ENCODE measurements at regions not wholly inside any gene's neighbourhood (a gene's known extent, or its start where the extent isn't known, plus 50 kb on each side); places are given as distances from the start of the nearest gene placed in this dataset.

DNA sequence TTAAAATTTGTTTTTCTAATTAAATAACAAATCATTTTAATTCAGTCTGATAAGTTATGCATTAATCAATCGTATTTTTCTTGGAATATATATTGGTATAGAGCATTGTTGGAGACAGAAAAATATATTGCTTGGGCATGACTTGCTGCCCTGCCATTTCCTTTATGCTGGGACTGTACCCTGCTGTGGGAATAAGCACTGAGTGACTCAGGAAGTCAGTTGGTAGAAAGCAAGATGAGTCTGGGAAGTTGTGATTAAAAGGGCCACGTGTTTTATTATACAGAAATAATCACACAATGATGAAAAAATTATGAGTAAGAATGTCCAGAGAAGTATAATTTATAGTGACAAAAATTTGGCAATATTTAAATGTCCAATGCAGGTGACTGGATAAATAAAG is 139.5 kb downstream of the KIF18A start:
- no peak overlapping the region for H3K27ac ChIP-seq (ENCODE audit: low read depth in 1 of 3, low read length in 2 of 3)
- H3K9me3 ChIP-seq (ENCODE audit: control insufficient read depth in 2 of 2, insufficient read depth in 1 of 2, low read depth in 1 of 2, low read length in 1 of 2), result no peaks in the 10 kb centered on the region
- no peaks in the 10 kb centered on the region for H3K27me3 ChIP-seq (ENCODE audit: control insufficient read depth in 3 of 3, insufficient read depth in 3 of 3, low read length in 3 of 3)
- FAIRE-seq (no peak), DNase-seq (no peak)
- no peaks in the 10 kb centered on the region for H3K36me3 ChIP-seq (ENCODE audit: control insufficient read depth in 3 of 3, insufficient read depth in 2 of 3, low read depth in 1 of 3, low read length in 3 of 3)
- WGBS, 3 donors, result 69 to 74% (median 73%) methylated on average over 2 of the region's 2 CpGs
- no peaks in the 10 kb centered on the region for H3K4me1 ChIP-seq (ENCODE audit: control insufficient read depth in 3 of 3, insufficient read depth in 2 of 3, low read depth in 1 of 3, low read length in 2 of 3)
- no peak overlapping the region for H3K4me3 ChIP-seq (ENCODE audit: low read depth in 1 of 3, low read length in 3 of 3)

DNA sequence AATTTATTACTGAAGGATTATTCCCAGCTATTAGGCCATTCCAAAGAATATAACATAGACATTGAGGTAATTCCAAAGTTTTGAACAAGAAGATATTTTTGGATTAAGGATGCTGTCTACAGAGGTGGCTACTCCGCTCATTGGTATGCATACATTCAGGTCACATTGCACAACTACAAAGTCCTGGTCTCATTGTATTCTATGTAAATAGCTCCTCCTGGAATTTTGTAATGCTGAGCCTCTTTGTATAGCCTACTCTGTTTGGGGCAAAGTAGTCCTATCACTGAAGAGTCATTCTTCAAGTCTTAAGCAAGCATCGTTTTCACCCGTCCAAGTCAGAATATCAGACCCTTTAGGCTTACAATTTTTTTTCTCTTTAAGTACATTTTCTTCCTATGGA is 142.4 kb downstream of the KIF18A start:
- no peaks in the 10 kb centered on the region for H3K36me3 ChIP-seq (ENCODE audit: control insufficient read depth in 3 of 3, insufficient read depth in 2 of 3, low read depth in 1 of 3, low read length in 3 of 3)
- FAIRE-seq, result no peak
- no peaks in the 10 kb centered on the region for H3K9me3 ChIP-seq (ENCODE audit: control insufficient read depth in 2 of 2, insufficient read depth in 1 of 2, low read depth in 1 of 2, low read length in 1 of 2)
- no peak for DNase-seq
- WGBS, 3 donors, result 85% methylated on average over 3 of the region's 3 CpGs
- no peaks in the 10 kb centered on the region for H3K27me3 ChIP-seq (ENCODE audit: control insufficient read depth in 3 of 3, insufficient read depth in 3 of 3, low read length in 3 of 3)
- no peak overlapping the region for H3K27ac ChIP-seq (ENCODE audit: low read depth in 1 of 3, low read length in 2 of 3)
- no peaks in the 10 kb centered on the region for H3K4me1 ChIP-seq (ENCODE audit: control insufficient read depth in 3 of 3, insufficient read depth in 2 of 3, low read depth in 1 of 3, low read length in 2 of 3)
- H3K4me3 ChIP-seq (ENCODE audit: low read depth in 1 of 3, low read length in 3 of 3), result no peak overlapping the region

GRCh38 chr11:27963370-27963769 is 144.6 kb downstream of the KIF18A start:
- H3K36me3 ChIP-seq (ENCODE audit: control insufficient read depth in 3 of 3, insufficient read depth in 2 of 3, low read depth in 1 of 3, low read length in 3 of 3), result no peaks in the 10 kb centered on the region
- no peak overlapping the region for H3K27ac ChIP-seq (ENCODE audit: low read depth in 1 of 3, low read length in 2 of 3)
- no peaks in the 10 kb centered on the region for H3K4me1 ChIP-seq (ENCODE audit: control insufficient read depth in 3 of 3, insufficient read depth in 2 of 3, low read depth in 1 of 3, low read length in 2 of 3)
- no peak overlapping the region for H3K4me3 ChIP-seq (ENCODE audit: low read depth in 1 of 3, low read length in 3 of 3)
- FAIRE-seq, result no peak
- WGBS, 3 donors, result 78 to 92% (median 85%) methylated on average over 2 of the region's 2 CpGs
- no peaks in the 10 kb centered on the region for H3K27me3 ChIP-seq (ENCODE audit: control insufficient read depth in 3 of 3, insufficient read depth in 3 of 3, low read length in 3 of 3)
- H3K9me3 ChIP-seq (ENCODE audit: control insufficient read depth in 2 of 2, insufficient read depth in 1 of 2, low read depth in 1 of 2, low read length in 1 of 2), result no peaks in the 10 kb centered on the region
- no peak for DNase-seq

DNA sequence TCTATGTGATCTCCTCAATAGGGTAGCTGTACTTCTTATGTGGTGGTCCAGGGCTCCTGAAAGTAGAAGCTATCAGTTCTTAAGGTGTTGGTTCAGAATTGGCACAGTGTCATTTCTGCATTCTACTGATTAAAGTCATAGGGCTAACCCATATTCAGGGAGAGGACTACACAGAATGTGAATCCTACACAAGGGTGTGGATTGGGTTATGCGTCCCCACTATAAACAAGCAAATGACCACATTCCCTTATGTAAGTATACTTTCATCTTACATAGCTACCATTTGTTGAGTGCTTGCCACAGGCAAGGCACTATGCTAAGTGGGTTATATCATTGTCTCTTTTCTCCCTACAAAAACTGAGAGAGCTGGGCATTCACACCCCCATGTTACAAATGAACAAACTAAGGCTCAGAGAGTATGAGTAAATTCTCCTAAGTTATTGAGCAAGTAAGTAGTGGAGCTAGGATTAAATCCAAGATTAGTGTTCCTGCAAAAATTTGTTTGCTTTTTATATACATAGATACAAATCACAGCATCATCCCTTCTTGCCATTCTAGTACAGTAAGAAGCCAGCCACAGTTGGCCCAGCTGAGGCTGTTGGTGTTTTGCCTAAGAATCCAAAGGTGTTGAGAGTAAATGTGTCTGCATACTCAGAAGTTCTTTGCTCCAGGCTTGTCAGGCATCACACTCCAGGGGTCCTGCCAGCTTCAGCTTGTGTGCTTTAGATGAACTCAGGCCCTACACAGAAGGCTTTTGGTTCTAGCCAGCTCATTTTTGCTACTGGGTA is 157.8 kb downstream of the KIF18A start:
- FAIRE-seq (no peak), DNase-seq (no peak)
- no peaks in the 10 kb centered on the region for H3K36me3 ChIP-seq (ENCODE audit: control insufficient read depth in 3 of 3, insufficient read depth in 2 of 3, low read depth in 1 of 3, low read length in 3 of 3)
- H3K27ac ChIP-seq (ENCODE audit: low read depth in 1 of 3, low read length in 2 of 3), result no peak overlapping the region
- WGBS, 3 donors, result 88 to 100% (median 95%) methylated on average over 1 of the region's 1 CpG
- H3K27me3 ChIP-seq (ENCODE audit: control insufficient read depth in 3 of 3, insufficient read depth in 3 of 3, low read length in 3 of 3), result peaks cover 0 to 2% (median 0%) of the 10 kb centered on the region in 3 donors
- no peaks in the 10 kb centered on the region for H3K4me1 ChIP-seq (ENCODE audit: control insufficient read depth in 3 of 3, insufficient read depth in 2 of 3, low read depth in 1 of 3, low read length in 2 of 3)
- H3K9me3 ChIP-seq (ENCODE audit: control insufficient read depth in 2 of 2, insufficient read depth in 1 of 2, low read depth in 1 of 2, low read length in 1 of 2), result no peaks in the 10 kb centered on the region
- H3K4me3 ChIP-seq (ENCODE audit: low read depth in 1 of 3, low read length in 3 of 3), result no peak overlapping the region

DNA sequence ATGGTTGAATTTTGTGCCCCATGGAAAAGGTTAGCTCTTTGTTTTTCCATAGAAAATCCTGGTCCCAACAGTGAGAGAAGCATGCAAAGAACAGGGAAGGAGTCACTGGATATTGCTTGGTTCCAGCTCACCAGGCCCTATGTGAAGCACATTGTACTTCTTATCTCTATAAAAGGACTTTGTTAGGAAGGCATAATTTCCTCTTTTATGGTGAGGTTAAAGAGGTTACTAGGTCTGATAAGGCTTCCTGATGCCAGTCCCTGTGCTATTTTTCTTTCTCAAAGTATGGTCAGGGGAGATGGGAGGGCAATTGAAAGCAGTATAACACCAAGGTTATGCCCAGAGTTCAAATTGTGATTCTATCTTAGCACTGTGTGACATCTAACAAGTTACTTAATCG is 162.6 kb downstream of the KIF18A start:
- 35 to 76% (median 56%) methylated on average over 1 of the region's 1 CpG for WGBS, 3 donors
- Histone ChIP-seq H3K36me3 (ENCODE audit: control insufficient read depth in 3 of 3, insufficient read depth in 2 of 3, low read depth in 1 of 3, low read length in 3 of 3) (no peaks in the 10 kb centered on the region), H3K4me1 (ENCODE audit: control insufficient read depth in 3 of 3, insufficient read depth in 2 of 3, low read depth in 1 of 3, low read length in 2 of 3) (no peaks in the 10 kb centered on the region), H3K4me3 (ENCODE audit: low read depth in 1 of 3, low read length in 3 of 3) (no peak overlapping the region), H3K27me3 (ENCODE audit: control insufficient read depth in 3 of 3, insufficient read depth in 3 of 3, low read length in 3 of 3) (peaks cover 0 to 2% (median 0%) of the 10 kb centered on the region in 3 donors), H3K9me3 (ENCODE audit: control insufficient read depth in 2 of 2, insufficient read depth in 1 of 2, low read depth in 1 of 2, low read length in 1 of 2) (no peaks in the 10 kb centered on the region), H3K27ac (ENCODE audit: low read depth in 1 of 3, low read length in 2 of 3) (no peak overlapping the region)
- peak; percentile 2 to 67 for DNase-seq
- no peak for FAIRE-seq

- no peaks in the 10 kb centered on the region for H3K27me3 ChIP-seq (ENCODE audit: control insufficient read depth in 3 of 3, insufficient read depth in 3 of 3, low read length in 3 of 3)
- no peak overlapping the region for H3K4me3 ChIP-seq (ENCODE audit: low read depth in 1 of 3, low read length in 3 of 3)
- no peaks in the 10 kb centered on the region for H3K9me3 ChIP-seq (ENCODE audit: control insufficient read depth in 2 of 2, insufficient read depth in 1 of 2, low read depth in 1 of 2, low read length in 1 of 2)
- FAIRE-seq (no peak), DNase-seq (no peak)
- WGBS, 3 donors, result 76 to 81% (median 77%) methylated on average over 4 of the region's 4 CpGs
- no peaks in the 10 kb centered on the region for H3K4me1 ChIP-seq (ENCODE audit: control insufficient read depth in 3 of 3, insufficient read depth in 2 of 3, low read depth in 1 of 3, low read length in 2 of 3)
- H3K27ac ChIP-seq (ENCODE audit: low read depth in 1 of 3, low read length in 2 of 3), result no peak overlapping the region
- no peaks in the 10 kb centered on the region for H3K36me3 ChIP-seq (ENCODE audit: control insufficient read depth in 3 of 3, insufficient read depth in 2 of 3, low read depth in 1 of 3, low read length in 3 of 3)
Measured at GRCh38 chr11:27938011-27938410, 169.9 kb downstream of the KIF18A start.

GRCh38 chr11:27934830-27935145 is 173.2 kb downstream of the KIF18A start:
- no peak for DNase-seq
- H3K4me3 ChIP-seq (ENCODE audit: low read depth in 1 of 3, low read length in 3 of 3), result no peak overlapping the region
- FAIRE-seq, result no peak
- WGBS, 3 donors, result 73 to 87% (median 82%) methylated on average over 7 of the region's 7 CpGs
- no peaks in the 10 kb centered on the region for H3K27me3 ChIP-seq (ENCODE audit: control insufficient read depth in 3 of 3, insufficient read depth in 3 of 3, low read length in 3 of 3)
- no peaks in the 10 kb centered on the region for H3K36me3 ChIP-seq (ENCODE audit: control insufficient read depth in 3 of 3, insufficient read depth in 2 of 3, low read depth in 1 of 3, low read length in 3 of 3)
- H3K27ac ChIP-seq (ENCODE audit: low read depth in 1 of 3, low read length in 2 of 3), result no peak overlapping the region
- H3K4me1 ChIP-seq (ENCODE audit: control insufficient read depth in 3 of 3, insufficient read depth in 2 of 3, low read depth in 1 of 3, low read length in 2 of 3), result no peaks in the 10 kb centered on the region
- no peaks in the 10 kb centered on the region for H3K9me3 ChIP-seq (ENCODE audit: control insufficient read depth in 2 of 2, insufficient read depth in 1 of 2, low read depth in 1 of 2, low read length in 1 of 2)

DNA sequence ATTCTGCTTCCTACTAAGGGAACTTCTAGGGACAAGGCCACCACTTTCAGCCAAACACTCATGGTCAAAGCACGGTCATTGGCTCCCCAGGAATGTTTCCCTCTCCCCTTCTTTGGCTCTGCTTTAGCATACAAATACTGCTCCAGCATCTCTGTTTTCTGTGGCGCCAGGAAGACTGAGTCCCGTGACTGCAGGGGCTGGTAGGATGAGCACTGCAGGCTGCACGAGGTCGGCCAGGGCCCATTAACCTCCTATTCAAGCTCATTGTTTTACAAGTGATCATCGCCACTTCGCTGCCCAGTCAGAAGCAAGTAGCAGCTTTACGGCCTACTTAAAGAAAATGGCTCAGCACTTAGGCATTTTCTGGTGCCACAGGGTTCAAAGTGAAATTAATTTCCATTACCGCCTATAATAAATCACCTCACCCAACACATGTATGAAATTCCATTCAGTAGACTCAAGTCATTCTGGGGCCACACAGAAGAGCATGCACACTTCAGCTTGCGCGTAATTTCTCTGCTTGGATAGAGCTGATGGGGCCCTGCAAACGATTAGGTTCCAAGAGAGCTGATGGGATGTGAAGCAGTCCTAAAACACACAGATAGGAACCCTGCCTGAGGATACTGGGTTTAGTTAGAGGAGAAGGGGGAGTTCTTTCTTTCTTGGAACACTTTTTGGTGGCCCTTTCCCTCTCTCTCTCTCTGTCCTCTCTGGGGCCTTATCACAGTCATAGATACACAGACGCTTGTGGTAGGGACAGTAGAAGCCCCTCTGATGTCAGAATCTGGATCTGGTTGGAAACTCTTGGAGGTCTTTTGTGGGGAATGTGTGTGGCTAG is 173.7 kb downstream of the KIF18A start:
- DNase-seq, result no peak
- no peak for FAIRE-seq

More for the DNA sequence above, 173.7 kb downstream of the KIF18A start:
- no peak overlapping the region for H3K27ac ChIP-seq (ENCODE audit: low read depth in 1 of 3, low read length in 2 of 3)
- H3K4me3 ChIP-seq (ENCODE audit: low read depth in 1 of 3, low read length in 3 of 3), result no peak overlapping the region
- no peaks in the 10 kb centered on the region for H3K27me3 ChIP-seq (ENCODE audit: control insufficient read depth in 3 of 3, insufficient read depth in 3 of 3, low read length in 3 of 3)
- 82 to 89% (median 87%) methylated on average over 13 of the region's 13 CpGs for WGBS, 3 donors
- no peaks in the 10 kb centered on the region for H3K9me3 ChIP-seq (ENCODE audit: control insufficient read depth in 2 of 2, insufficient read depth in 1 of 2, low read depth in 1 of 2, low read length in 1 of 2)
- no peaks in the 10 kb centered on the region for H3K4me1 ChIP-seq (ENCODE audit: control insufficient read depth in 3 of 3, insufficient read depth in 2 of 3, low read depth in 1 of 3, low read length in 2 of 3)
- H3K36me3 ChIP-seq (ENCODE audit: control insufficient read depth in 3 of 3, insufficient read depth in 2 of 3, low read depth in 1 of 3, low read length in 3 of 3), result no peaks in the 10 kb centered on the region

Measured in small intestine (tissue), 7 donors.